ENCODE measurements at regions not wholly inside any gene's neighbourhood (a gene's known extent, or its start where the extent isn't known, plus 50 kb on each side); places are given as distances from the start of the nearest gene placed in this dataset.

GRCh38 chr12:71385155-71385554, 54.4 kb upstream of the LGR5 start:
- TF ChIP-seq CTCF (IDR thresholded peaks at IDR 0.05 in 4 of 5, conservative IDR thresholded peaks at IDR 0.05 in 1 of 5) = no peak
- no peak for TF ChIP-seq POLR2A (IDR thresholded peaks at IDR 0.05)

All from gastrocnemius medialis (tissue), 4 donors.